ENCODE measurements at regions not wholly inside any gene's neighbourhood (a gene's known extent, or its start where the extent isn't known, plus 50 kb on each side); places are given as distances from the start of the nearest gene placed in this dataset.

DNA sequence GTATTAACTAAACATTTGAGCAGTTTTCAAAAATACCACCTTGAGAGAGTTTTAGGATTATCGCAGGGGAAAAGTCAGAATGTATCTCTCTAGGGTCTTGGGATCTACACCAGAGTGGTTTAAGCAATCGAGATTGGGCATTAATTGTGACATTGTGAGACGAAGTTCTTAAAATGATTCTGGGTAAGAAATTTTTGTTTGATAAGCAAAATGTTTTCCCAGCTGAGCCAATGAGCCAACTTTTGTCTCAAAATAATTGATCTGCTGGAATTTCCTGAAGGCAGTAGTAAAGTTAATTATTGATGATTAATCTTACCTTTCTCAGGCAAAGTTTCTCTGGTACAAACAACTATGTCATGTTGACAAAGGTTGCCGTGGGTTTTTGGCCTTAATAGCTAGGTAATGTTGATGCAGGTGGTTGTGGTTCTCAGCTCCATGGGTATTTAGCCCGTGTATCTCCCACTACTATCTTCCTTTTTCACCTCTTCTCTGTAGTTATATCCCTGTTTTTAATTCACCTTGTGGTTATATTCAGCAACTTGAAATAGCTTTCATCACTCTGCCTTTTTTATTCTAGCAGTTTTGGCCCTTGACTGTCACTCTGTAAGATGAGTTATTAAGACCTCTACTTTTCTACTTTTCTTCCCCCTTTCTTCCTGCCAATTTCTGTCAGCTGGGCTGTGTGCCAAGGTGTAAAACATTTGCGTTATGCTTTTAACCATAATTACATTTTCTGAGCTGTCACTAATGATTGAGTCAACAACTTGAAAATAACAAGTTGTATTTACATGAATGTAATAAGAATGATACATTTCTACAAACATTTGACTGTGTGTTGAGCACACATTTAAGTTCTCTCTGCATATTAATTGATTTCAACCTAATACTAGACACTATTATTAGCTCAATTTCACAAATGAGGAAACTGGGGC, 368.3 kb upstream of the BTBD3 start:
- Mint-ChIP-seq H3K9me3 (no peaks in the 10 kb centered on the region), H3K4me1 (peaks cover 9% of the 10 kb centered on the region), H3K36me3 (no peaks in the 10 kb centered on the region), H3K4me3 (no peak overlapping the region), H3K27me3 (ENCODE audit: low read depth) (no peaks in the 10 kb centered on the region), H3K27ac (no peak overlapping the region)
- POLR2A ChIA-PET, result interaction anchor here (0.6 kb wide), 1 partner anchor 722 kb away, joined by 3 read pairs; no protein-coding TSS in a partner anchor
- ATAC-seq (no peak), DNase-seq (ENCODE audit: low spot score) (no peak)
- no peak for TF ChIP-seq TP53 (CRISPR knock-in tag; IDR thresholded peaks at IDR 0.05)
- CTCF ChIA-PET, result no interaction called here

GRCh38 chr20:11550657-11551338, 366.9 kb upstream of the BTBD3 start:
- Mint-ChIP-seq H3K9me3 (no peaks in the 10 kb centered on the region), H3K36me3 (no peaks in the 10 kb centered on the region), H3K27ac (no peak overlapping the region), H3K4me1 (peaks cover 9% of the 10 kb centered on the region), H3K4me3 (no peak overlapping the region), H3K27me3 (ENCODE audit: low read depth) (no peaks in the 10 kb centered on the region)
- no peak for DNase-seq (ENCODE audit: low spot score)
- ChIA-PET POLR2A (no interaction called here), CTCF (no interaction called here)
- TF ChIP-seq, protein P1, sequence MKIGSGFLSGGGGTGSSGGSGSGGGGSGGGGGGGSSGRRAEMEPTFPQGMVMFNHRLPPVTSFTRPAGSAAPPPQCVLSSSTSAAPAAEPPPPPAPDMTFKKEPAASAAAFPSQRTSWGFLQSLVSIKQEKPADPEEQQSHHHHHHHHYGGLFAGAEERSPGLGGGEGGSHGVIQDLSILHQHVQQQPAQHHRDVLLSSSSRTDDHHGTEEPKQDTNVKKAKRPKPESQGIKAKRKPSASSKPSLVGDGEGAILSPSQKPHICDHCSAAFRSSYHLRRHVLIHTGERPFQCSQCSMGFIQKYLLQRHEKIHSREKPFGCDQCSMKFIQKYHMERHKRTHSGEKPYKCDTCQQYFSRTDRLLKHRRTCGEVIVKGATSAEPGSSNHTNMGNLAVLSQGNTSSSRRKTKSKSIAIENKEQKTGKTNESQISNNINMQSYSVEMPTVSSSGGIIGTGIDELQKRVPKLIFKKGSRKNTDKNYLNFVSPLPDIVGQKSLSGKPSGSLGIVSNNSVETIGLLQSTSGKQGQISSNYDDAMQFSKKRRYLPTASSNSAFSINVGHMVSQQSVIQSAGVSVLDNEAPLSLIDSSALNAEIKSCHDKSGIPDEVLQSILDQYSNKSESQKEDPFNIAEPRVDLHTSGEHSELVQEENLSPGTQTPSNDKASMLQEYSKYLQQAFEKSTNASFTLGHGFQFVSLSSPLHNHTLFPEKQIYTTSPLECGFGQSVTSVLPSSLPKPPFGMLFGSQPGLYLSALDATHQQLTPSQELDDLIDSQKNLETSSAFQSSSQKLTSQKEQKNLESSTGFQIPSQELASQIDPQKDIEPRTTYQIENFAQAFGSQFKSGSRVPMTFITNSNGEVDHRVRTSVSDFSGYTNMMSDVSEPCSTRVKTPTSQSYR (CRISPR knock-in tag; IDR thresholded peaks at IDR 0.05), result no peak
- no peak for TF ChIP-seq ZNF121 (CRISPR knock-in tag; IDR thresholded peaks at IDR 0.05)
- ATAC-seq, result no peak

GRCh38 chr20:11551479-11551878, 366.2 kb upstream of the BTBD3 start:
- Mint-ChIP-seq H3K9me3 (no peaks in the 10 kb centered on the region), H3K36me3 (no peaks in the 10 kb centered on the region), H3K4me1 (peaks cover 5% of the 10 kb centered on the region), H3K27me3 (ENCODE audit: low read depth) (no peaks in the 10 kb centered on the region), H3K4me3 (no peak overlapping the region), H3K27ac (no peak overlapping the region)
- CTCF ChIA-PET, result no interaction called here
- POLR2A ChIA-PET, result no interaction called here
- ATAC-seq (no peak), DNase-seq (ENCODE audit: low spot score) (no peak)
- TF ChIP-seq GABPB1 (CRISPR knock-in tag; IDR thresholded peaks at IDR 0.05) (no peak), JUN (CRISPR knock-in tag; IDR thresholded peaks at IDR 0.05) (no peak), PREB (CRISPR knock-in tag; IDR thresholded peaks at IDR 0.05; ENCODE audit: borderline replicate concordance) (no peak)
- TF ChIP-seq, protein P1 (CRISPR knock-in tag; IDR thresholded peaks at IDR 0.05), result no peak

GRCh38 chr20:11553603-11554002, 364.1 kb upstream of the BTBD3 start:
- Mint-ChIP-seq H3K4me1 (no peaks in the 10 kb centered on the region), H3K9me3 (no peaks in the 10 kb centered on the region), H3K27me3 (ENCODE audit: low read depth) (no peaks in the 10 kb centered on the region), H3K4me3 (no peak overlapping the region), H3K36me3 (no peaks in the 10 kb centered on the region), H3K27ac (no peak overlapping the region)
- TF ChIP-seq ZNF219 (CRISPR knock-in tag; IDR thresholded peaks at IDR 0.05; ENCODE audit: borderline replicate concordance) (no peak), E2F4 (CRISPR knock-in tag; IDR thresholded peaks at IDR 0.05; ENCODE audit: borderline replicate concordance, low read depth) (no peak), SMAD3 (CRISPR knock-in tag; IDR thresholded peaks at IDR 0.05; ENCODE audit: borderline replicate concordance) (no peak)
- TF ChIP-seq, protein P2, sequence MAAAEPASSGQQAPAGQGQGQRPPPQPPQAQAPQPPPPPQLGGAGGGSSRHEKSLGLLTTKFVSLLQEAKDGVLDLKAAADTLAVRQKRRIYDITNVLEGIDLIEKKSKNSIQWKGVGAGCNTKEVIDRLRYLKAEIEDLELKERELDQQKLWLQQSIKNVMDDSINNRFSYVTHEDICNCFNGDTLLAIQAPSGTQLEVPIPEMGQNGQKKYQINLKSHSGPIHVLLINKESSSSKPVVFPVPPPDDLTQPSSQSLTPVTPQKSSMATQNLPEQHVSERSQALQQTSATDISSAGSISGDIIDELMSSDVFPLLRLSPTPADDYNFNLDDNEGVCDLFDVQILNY (CRISPR knock-in tag; IDR thresholded peaks at IDR 0.05), result no peak
- TF ChIP-seq, protein P3, sequence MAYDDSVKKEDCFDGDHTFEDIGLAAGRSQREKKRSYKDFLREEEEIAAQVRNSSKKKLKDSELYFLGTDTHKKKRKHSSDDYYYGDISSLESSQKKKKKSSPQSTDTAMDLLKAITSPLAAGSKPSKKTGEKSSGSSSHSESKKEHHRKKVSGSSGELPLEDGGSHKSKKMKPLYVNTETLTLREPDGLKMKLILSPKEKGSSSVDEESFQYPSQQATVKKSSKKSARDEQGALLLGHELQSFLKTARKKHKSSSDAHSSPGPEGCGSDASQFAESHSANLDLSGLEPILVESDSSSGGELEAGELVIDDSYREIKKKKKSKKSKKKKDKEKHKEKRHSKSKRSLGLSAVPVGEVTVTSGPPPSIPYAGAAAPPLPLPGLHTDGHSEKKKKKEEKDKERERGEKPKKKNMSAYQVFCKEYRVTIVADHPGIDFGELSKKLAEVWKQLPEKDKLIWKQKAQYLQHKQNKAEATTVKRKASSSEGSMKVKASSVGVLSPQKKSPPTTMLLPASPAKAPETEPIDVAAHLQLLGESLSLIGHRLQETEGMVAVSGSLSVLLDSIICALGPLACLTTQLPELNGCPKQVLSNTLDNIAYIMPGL (CRISPR knock-in tag; IDR thresholded peaks at IDR 0.05), result no peak
- DNase-seq (ENCODE audit: low spot score) (no peak), ATAC-seq (peak; percentile 46; the same call in 1 of the 2 replicates)
- ChIA-PET CTCF (interaction anchor here (1.5 kb wide), 1 partner anchor 17 kb away, joined by 3 read pairs; no protein-coding TSS in a partner anchor), POLR2A (no interaction called here)
